Adrenal gland (tissue), 5 donors: ENCODE measurements at regions not wholly inside any gene's neighbourhood (a gene's known extent, or its start where the extent isn't known, plus 50 kb on each side); places are given as distances from the start of the nearest gene placed in this dataset.

ENCODE experiments used
- POLR2A ChIP-seq, 2 donors: fragments of 450-650 bp; IDR thresholded peaks; one replicate each; pipeline ENCODE4 v1.6.1; 2017; ENCODE audit warnings: antibody characterized with exemption in 2 of 2, mild to moderate bottlenecking in 2 of 2, moderate library complexity in 1 of 2
- TF ChIP-seq, protein P1 (sequence below), 6 experiments: fragments of 450-650 bp in 4 of 6; fragments of 200-600 bp in 2 of 6; sonication (generic) in 1 of 6; IDR thresholded peaks; 1 replicate in 5 of 6; 2 replicates in 1 of 6; pipeline versions ENCODE4 v1.5.1 to v1.8.0; 2016 to 2021; ENCODE audit warnings: antibody characterized with exemption in 6 of 6, mild to moderate bottlenecking in 2 of 6, moderate library complexity in 1 of 6
- donor health status: DM: no; HTN: no; CAD: no.

- TF ChIP-seq, protein P1, sequence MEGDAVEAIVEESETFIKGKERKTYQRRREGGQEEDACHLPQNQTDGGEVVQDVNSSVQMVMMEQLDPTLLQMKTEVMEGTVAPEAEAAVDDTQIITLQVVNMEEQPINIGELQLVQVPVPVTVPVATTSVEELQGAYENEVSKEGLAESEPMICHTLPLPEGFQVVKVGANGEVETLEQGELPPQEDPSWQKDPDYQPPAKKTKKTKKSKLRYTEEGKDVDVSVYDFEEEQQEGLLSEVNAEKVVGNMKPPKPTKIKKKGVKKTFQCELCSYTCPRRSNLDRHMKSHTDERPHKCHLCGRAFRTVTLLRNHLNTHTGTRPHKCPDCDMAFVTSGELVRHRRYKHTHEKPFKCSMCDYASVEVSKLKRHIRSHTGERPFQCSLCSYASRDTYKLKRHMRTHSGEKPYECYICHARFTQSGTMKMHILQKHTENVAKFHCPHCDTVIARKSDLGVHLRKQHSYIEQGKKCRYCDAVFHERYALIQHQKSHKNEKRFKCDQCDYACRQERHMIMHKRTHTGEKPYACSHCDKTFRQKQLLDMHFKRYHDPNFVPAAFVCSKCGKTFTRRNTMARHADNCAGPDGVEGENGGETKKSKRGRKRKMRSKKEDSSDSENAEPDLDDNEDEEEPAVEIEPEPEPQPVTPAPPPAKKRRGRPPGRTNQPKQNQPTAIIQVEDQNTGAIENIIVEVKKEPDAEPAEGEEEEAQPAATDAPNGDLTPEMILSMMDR (IDR thresholded peaks at IDR 0.05) = no peak
- no peak for TF ChIP-seq POLR2A (IDR thresholded peaks at IDR 0.05)
These were observed 98.3 kb downstream of the TUBA3C start for GRCh38 chr13:19083340-19083739.
